D341Med (cell line): ENCODE measurements at regions not wholly inside any gene's neighbourhood (a gene's known extent, or its start where the extent isn't known, plus 50 kb on each side); places are given as distances from the start of the nearest gene placed in this dataset.
A peak's percentile ranks its signal among the peaks of the same experiment; 100 is the strongest.
"Not testable (repeated sequence)": the region's sequence is repeated elsewhere in the genome, so short reads cannot be mapped to it uniquely, and the experiment has no call there.

ENCODE experiments used
- DNase-seq: peaks from one replicate; pipeline ENCODE4 v3.0.0; 2012; ENCODE audit warnings: low spot score

- DNase-seq: no peak
Observed at GRCh38 chr7:148514236-148514635, 76.3 kb upstream of the C7orf33 start.

GRCh38 chr7:148515237-148515636, 75.3 kb upstream of the C7orf33 start:
- no peak for DNase-seq

- no peak for DNase-seq
Observed at GRCh38 chr7:148515728-148516695, 74.6 kb upstream of the C7orf33 start.

GRCh38 chr7:148519386-148519785, 71.2 kb upstream of the C7orf33 start:
- not testable (repeated sequence) for DNase-seq

- DNase-seq: no peak
Observed at GRCh38 chr7:148521271-148521670, 69.3 kb upstream of the C7orf33 start.

GRCh38 chr7:148523550-148523949, 67.0 kb upstream of the C7orf33 start:
- DNase-seq: no peak

GRCh38 chr7:148524479-148525224, 65.9 kb upstream of the C7orf33 start:
- no peak for DNase-seq

- DNase-seq: peak; percentile 77
Observed at GRCh38 chr7:148527717-148528168, 62.8 kb upstream of the C7orf33 start.

GRCh38 chr7:148535217-148535616, 55.3 kb upstream of the C7orf33 start:
- DNase-seq: peak; percentile 37

GRCh38 chr7:148537435-148537834, 53.1 kb upstream of the C7orf33 start:
- DNase-seq: no peak

GRCh38 chr7:148540041-148540738, 50.4 kb upstream of the C7orf33 start:
- DNase-seq: no peak
